Heart left ventricle (tissue), 13 donors: ENCODE measurements at regions not wholly inside any gene's neighbourhood (a gene's known extent, or its start where the extent isn't known, plus 50 kb on each side); places are given as distances from the start of the nearest gene placed in this dataset.

Experiments
- POLR2A ChIP-seq, 2 donors: fragments of 450-650 bp; IDR thresholded peaks; one replicate each; pipeline ENCODE4 v1.6.1; 2017; ENCODE audit warnings: antibody characterized with exemption in 2 of 2, mild to moderate bottlenecking in 2 of 2, moderate library complexity in 2 of 2
- TF ChIP-seq, protein P1 (sequence below), 12 donors: fragments of 200-600 bp; sonication (generic) in 4 of 12; IDR thresholded peaks; one replicate each; pipeline versions ENCODE4 v1.5.0 to v1.8.0; 2018 to 2022; ENCODE audit warnings: antibody characterized with exemption in 12 of 12, mild to moderate bottlenecking in 5 of 12
- donor health status: ischemic (EF 13 %, LVEDD 7.1; RV severe dilation, severe dysfunction).
- donor health status: DM: no; HTN: yes; CAD: no.
- donor health status: DM: no; HTN: no; CAD: no.
- donor health status: ischemic (EF 25% LVEDD 6.9; RV normal size, moderate dysfunction).
- donor health status: ischemic (EF 25% LVEDD 5.7; RV mildly dilated, moderate dysfunction).
- donor health status: ischemic (EF 35%, LVEDD 5.7; RV mildly dilated, moderate dysfunction).
- donor health status: nonischemic (EF 11% LVEDD 7.7; RV severe dilation, severe dysfunction).
- donor health status: DM: yes; HTN: yes; CAD: no.
- donor health status: PGD.
- donor health status: ischemic (EF 29% LVEDD 5.4; RV normal size, mild dysfunction).
- donor health status: nonischemic (EF 23%, LVEDD 6.1; RV moderate dilation, normal function).

DNA sequence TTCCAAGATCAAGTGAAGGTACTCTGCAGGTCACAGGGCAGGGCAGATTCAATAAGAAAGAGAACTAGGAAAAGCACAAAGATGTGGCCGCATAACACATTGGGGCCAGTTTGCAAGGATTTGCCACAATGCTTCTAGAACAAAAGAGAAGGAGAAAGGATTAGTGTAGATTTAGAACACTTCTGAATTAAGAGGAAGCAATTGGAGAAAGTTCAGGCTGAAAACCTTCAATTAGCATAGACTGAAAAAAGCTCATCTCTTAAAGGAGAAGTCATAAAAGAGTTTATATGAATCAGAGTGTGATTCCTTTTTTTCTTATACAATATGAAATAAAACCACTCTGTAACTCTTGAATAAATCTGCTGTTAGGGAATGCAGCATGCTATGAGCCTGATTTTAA is 215.6 kb upstream of the FAT1 start:
- TF ChIP-seq, protein P1, sequence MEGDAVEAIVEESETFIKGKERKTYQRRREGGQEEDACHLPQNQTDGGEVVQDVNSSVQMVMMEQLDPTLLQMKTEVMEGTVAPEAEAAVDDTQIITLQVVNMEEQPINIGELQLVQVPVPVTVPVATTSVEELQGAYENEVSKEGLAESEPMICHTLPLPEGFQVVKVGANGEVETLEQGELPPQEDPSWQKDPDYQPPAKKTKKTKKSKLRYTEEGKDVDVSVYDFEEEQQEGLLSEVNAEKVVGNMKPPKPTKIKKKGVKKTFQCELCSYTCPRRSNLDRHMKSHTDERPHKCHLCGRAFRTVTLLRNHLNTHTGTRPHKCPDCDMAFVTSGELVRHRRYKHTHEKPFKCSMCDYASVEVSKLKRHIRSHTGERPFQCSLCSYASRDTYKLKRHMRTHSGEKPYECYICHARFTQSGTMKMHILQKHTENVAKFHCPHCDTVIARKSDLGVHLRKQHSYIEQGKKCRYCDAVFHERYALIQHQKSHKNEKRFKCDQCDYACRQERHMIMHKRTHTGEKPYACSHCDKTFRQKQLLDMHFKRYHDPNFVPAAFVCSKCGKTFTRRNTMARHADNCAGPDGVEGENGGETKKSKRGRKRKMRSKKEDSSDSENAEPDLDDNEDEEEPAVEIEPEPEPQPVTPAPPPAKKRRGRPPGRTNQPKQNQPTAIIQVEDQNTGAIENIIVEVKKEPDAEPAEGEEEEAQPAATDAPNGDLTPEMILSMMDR (IDR thresholded peaks at IDR 0.05), result no peak
- TF ChIP-seq POLR2A (IDR thresholded peaks at IDR 0.05), result no peak
